Upper lobe of left lung (tissue), 6 donors: ENCODE measurements at regions not wholly inside any gene's neighbourhood (a gene's known extent, or its start where the extent isn't known, plus 50 kb on each side); places are given as distances from the start of the nearest gene placed in this dataset.

Experiments used
- ATAC-seq, 2 donors: fragments of 200-7000 bp; cut with Tn5 transposase; one replicate each; pipeline ENCODE4 v1.9.1; 2022; ENCODE audit warnings: mild to moderate bottlenecking in 2 of 2, moderate library complexity in 2 of 2; ENCODE audit not compliant: low FRiP score in 2 of 2
- DNase-seq, 2 donors: peaks; one replicate each; pipeline ENCODE4 v3.0.0-alpha.2; 2019 to 2020
- H3K27ac ChIP-seq, 4 donors: fragments of 200-600 bp; sonication (generic); one replicate each; pipeline ENCODE4 v1.5.1; 2016 to 2019
- H3K27me3 ChIP-seq, 4 donors: fragments of 200-600 bp; sonication (generic); one replicate each; pipeline ENCODE4 v1.5.1; 2017 to 2019
- H3K36me3 ChIP-seq, 4 donors: fragments of 200-600 bp; sonication (generic); one replicate each; pipeline ENCODE4 v1.5.1; 2016 to 2019
- H3K4me1 ChIP-seq, 4 donors: fragments of 200-600 bp; sonication (generic); one replicate each; pipeline ENCODE4 v1.5.1; 2018 to 2019
- H3K4me3 ChIP-seq, 4 donors: fragments of 200-600 bp; sonication (generic); one replicate each; pipeline ENCODE4 v1.5.1; 2017 to 2019; ENCODE audit warnings: mild to moderate bottlenecking in 2 of 4, moderate library complexity in 1 of 4
- H3K9me3 ChIP-seq, 4 donors: fragments of 200-600 bp; sonication (generic); one replicate each; pipeline ENCODE4 v1.5.1; 2018 to 2019
- EP300 ChIP-seq, 4 donors: sonication (generic); formaldehyde crosslinking; IDR thresholded peaks; one replicate each; pipeline ENCODE4 v1.5.1; 2017; ENCODE audit warnings: antibody characterized with exemption in 4 of 4, control low read depth in 2 of 4
- POLR2A ChIP-seq, 4 donors: fragments of 450-650 bp; IDR thresholded peaks; one replicate each; pipeline ENCODE4 v1.5.1; 2016 to 2017; ENCODE audit warnings: antibody characterized with exemption in 4 of 4, mild to moderate bottlenecking in 2 of 4
- POLR2AphosphoS5 ChIP-seq, 2 donors: sonication (generic); formaldehyde crosslinking; IDR thresholded peaks; one replicate each; pipeline ENCODE4 v1.5.1; 2017; ENCODE audit warnings: antibody characterized with exemption in 2 of 2
- WGBS, 2 donors: methylation state at CpG; one replicate each; pipeline ENCODE4 v1.1.5; 2017 to 2018; 5-methylcytosine and 5-hydroxymethylcytosine counted together
- TF ChIP-seq, protein P1 (sequence below), 6 experiments: fragments of 450-650 bp in 4 of 6; fragments of 200-600 bp in 2 of 6; sonication (generic) in 2 of 6; IDR thresholded peaks; one replicate each; pipeline ENCODE4 v1.5.1; 2016 to 2019; ENCODE audit warnings: antibody characterized with exemption in 6 of 6
- donor health status: DM: no; HTN: no; CAD: no; lungs with moderate emphysema.
- donor health status: DM: no; HTN: yes; CAD: no; lungs with severe emphysema.

DNA sequence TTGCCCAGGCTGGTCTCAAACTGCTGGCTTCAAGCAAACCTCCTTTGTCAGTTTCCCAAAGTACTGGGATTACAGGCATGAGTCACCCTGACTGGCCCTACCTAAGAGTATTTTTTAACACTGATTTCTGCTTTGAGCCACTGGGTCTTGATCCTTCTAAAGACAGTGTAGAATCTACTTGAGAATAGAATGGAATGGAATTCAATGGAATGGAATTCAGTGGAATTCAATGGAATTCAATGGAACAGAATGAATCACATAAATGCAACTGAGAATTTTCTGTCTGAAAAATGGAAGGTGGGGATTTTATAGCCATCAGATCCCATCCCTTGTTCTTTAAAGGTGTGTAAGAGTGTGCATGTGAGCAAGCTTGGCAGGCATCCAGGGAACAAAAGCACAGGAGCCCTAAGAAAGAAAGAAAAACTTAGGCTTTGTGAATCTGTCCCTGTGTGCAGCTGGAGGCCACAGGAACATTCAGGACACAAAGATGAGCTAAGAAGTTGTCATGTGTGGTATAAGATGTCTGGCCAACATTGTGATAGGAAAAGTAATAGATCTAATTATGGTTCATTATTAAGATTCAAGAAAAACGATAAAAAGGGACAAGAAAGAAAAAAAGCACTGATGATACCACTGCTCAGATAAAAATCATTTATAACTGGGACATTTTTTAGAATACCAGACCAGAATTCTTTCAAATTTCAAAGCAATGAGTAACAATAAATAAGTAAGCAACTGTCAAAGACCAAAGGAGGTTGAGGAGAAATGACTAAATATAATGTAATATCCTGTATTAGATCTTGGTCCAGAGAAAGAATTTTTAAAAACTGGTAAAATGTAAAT is 681.0 kb upstream of the GJE1 start:
- no peaks in the 10 kb centered on the region for H3K36me3 ChIP-seq
- peak in 1 of 2 donors; percentile 42 for ATAC-seq
- no peak overlapping the region for H3K4me3 ChIP-seq
- 62 to 75% methylated on average over 1 of the region's 1 CpG for WGBS, 2 donors
- H3K9me3 ChIP-seq: no peaks in the 10 kb centered on the region
- DNase-seq: no peak
- H3K27ac ChIP-seq: no peak overlapping the region
- no peaks in the 10 kb centered on the region for H3K4me1 ChIP-seq
- no peak for TF ChIP-seq POLR2AphosphoS5 (IDR thresholded peaks at IDR 0.05)
- TF ChIP-seq, protein P1, sequence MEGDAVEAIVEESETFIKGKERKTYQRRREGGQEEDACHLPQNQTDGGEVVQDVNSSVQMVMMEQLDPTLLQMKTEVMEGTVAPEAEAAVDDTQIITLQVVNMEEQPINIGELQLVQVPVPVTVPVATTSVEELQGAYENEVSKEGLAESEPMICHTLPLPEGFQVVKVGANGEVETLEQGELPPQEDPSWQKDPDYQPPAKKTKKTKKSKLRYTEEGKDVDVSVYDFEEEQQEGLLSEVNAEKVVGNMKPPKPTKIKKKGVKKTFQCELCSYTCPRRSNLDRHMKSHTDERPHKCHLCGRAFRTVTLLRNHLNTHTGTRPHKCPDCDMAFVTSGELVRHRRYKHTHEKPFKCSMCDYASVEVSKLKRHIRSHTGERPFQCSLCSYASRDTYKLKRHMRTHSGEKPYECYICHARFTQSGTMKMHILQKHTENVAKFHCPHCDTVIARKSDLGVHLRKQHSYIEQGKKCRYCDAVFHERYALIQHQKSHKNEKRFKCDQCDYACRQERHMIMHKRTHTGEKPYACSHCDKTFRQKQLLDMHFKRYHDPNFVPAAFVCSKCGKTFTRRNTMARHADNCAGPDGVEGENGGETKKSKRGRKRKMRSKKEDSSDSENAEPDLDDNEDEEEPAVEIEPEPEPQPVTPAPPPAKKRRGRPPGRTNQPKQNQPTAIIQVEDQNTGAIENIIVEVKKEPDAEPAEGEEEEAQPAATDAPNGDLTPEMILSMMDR (IDR thresholded peaks at IDR 0.05): no peak
- no peak for TF ChIP-seq POLR2A (IDR thresholded peaks at IDR 0.05)
- no peak for TF ChIP-seq EP300 (IDR thresholded peaks at IDR 0.05)
- no peaks in the 10 kb centered on the region for H3K27me3 ChIP-seq

DNA sequence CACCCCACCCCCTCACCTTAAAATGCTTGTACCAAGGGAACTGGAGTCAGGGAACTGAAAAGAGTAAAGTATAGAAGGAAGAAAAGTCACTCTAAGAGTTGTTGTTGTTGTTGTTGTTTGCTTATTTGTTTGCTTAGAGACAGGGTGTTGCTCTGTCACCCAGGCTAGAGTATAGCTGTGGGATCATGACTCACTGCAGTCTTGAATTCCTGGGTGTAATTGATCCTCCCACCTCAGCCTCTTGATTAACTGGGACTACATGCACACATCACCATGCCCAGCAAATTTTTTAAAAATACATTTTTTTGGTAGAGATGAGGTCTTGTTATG is 681.6 kb upstream of the GJE1 start:
- Histone ChIP-seq H3K36me3 (no peaks in the 10 kb centered on the region), H3K4me3 (no peak overlapping the region), H3K9me3 (no peaks in the 10 kb centered on the region), H3K4me1 (no peaks in the 10 kb centered on the region), H3K27ac (no peak overlapping the region), H3K27me3 (no peaks in the 10 kb centered on the region)
- DNase-seq (no peak), ATAC-seq (peak in 1 of 2 donors; percentile 8)
- TF ChIP-seq POLR2A (IDR thresholded peaks at IDR 0.05) (no peak), POLR2AphosphoS5 (IDR thresholded peaks at IDR 0.05) (no peak), EP300 (IDR thresholded peaks at IDR 0.05) (no peak)
- TF ChIP-seq, protein P1 (IDR thresholded peaks at IDR 0.05): no peak

DNA sequence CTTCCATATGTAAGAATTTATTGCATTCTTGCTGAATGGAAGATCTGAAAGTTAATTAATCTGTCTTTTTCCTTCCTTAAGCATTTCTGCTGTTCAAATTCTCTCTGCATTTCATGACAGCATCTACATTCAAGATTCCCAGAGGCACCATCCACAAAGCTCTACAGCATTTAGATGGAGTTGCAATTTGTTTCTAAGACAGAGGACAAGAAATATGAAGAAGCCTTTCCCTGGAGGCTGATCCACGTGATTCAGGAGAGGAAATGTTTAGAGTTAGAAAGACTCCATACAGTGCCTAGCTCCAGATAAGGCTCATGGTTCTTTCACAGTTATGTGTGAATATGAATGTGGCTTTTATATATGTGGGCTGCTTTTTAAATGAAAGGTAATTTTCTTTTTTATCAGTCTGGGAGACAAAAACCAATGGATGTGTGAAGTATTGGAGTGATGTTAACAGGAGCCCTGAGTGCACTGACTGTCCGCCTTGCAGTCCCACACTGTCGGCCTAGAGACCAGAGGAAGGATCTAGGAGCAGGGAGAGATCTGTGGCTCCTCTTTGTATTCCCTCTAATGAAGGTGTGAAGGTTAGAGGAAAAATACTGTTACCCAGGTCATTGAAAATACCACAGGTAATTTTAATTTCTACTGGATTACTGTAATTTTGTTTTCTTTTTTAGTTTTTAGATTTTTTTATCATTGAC is 686.6 kb upstream of the GJE1 start:
- Histone ChIP-seq H3K27ac (no peak overlapping the region), H3K4me3 (no peak overlapping the region), H3K27me3 (no peaks in the 10 kb centered on the region), H3K36me3 (no peaks in the 10 kb centered on the region), H3K4me1 (no peaks in the 10 kb centered on the region), H3K9me3 (no peaks in the 10 kb centered on the region)
- DNase-seq (no peak), ATAC-seq (no peak)
- 81 to 84% methylated on average over 3 of the region's 3 CpGs for WGBS, 2 donors
- TF ChIP-seq, protein P1 (IDR thresholded peaks at IDR 0.05): no peak
- TF ChIP-seq EP300 (IDR thresholded peaks at IDR 0.05) (no peak), POLR2A (IDR thresholded peaks at IDR 0.05) (no peak), POLR2AphosphoS5 (IDR thresholded peaks at IDR 0.05) (no peak)

DNA sequence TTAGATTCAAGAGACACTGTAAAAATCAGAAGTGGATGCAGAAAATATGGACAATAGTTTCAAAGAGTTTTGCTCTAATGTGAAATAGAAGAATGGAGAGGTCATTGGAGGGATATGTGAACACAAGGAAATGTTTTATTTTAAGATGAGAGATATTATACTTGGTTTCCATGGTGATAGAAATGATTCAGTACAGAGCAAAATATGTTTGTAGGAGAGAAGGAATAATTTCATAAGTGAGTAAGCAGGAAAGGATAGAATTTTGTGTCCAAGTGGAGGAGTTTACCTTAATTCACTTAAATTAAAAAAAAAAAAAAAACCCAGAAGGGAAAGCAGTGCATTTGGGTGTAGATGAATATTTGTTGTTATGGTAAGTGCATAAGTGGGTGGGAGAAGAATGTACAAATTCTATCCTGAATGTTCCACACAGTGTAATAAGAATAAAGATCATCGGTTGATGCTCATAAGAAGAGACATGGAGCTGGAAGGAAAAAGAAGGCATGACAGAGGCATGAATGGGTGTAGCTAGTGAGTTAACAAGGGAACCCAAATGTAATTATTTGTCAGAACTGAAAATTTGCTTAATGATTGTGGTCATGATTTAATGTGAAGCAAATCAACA is 688.9 kb upstream of the GJE1 start:
- Histone ChIP-seq H3K4me1 (no peaks in the 10 kb centered on the region), H3K36me3 (no peaks in the 10 kb centered on the region), H3K27ac (no peak overlapping the region), H3K9me3 (no peaks in the 10 kb centered on the region), H3K27me3 (no peaks in the 10 kb centered on the region), H3K4me3 (no peak overlapping the region)
- DNase-seq (no peak), ATAC-seq (no peak)
- TF ChIP-seq POLR2AphosphoS5 (IDR thresholded peaks at IDR 0.05) (no peak), EP300 (IDR thresholded peaks at IDR 0.05) (no peak), POLR2A (IDR thresholded peaks at IDR 0.05) (no peak)
- TF ChIP-seq, protein P1 (IDR thresholded peaks at IDR 0.05): no peak
- WGBS, 2 donors: 96 to 98% methylated on average over 1 of the region's 1 CpG
